ENCODE measurements at regions not wholly inside any gene's neighbourhood (a gene's known extent, or its start where the extent isn't known, plus 50 kb on each side); places are given as distances from the start of the nearest gene placed in this dataset.

GRCh38 chr15:85892232-85892631, 97.5 kb upstream of the KLHL25 start:
- H3K27me3 ChIP-seq, result peaks cover 44% of the 10 kb centered on the region
- H3K4me3 ChIP-seq, result no peak overlapping the region
- ATAC-seq, result no peak
- TF ChIP-seq CTCF (IDR thresholded peaks at IDR 0.05) (no peak), POLR2AphosphoS5 (IDR thresholded peaks at IDR 0.05) (no peak), EP300 (IDR thresholded peaks at IDR 0.05) (no peak), POLR2A (IDR thresholded peaks at IDR 0.05) (no peak)
- H3K4me1 ChIP-seq, result no peaks in the 10 kb centered on the region
- H3K36me3 ChIP-seq, result no peaks in the 10 kb centered on the region
- H3K9me3 ChIP-seq, result no peaks in the 10 kb centered on the region
- no peak overlapping the region for H3K27ac ChIP-seq
- 77 to 95% methylated on average over 3 of the region's 3 CpGs for WGBS, 2 donors (ENCODE audit: low coverage in 1 of 2)

GRCh38 chr15:85897207-85897894, 102.6 kb upstream of the KLHL25 start:
- ATAC-seq, result no peak
- Histone ChIP-seq H3K4me1 (no peaks in the 10 kb centered on the region), H3K4me3 (no peak overlapping the region), H3K27ac (no peak overlapping the region), H3K9me3 (no peaks in the 10 kb centered on the region), H3K36me3 (no peaks in the 10 kb centered on the region), H3K27me3 (peaks cover 54% of the 10 kb centered on the region)
- TF ChIP-seq CTCF (IDR thresholded peaks at IDR 0.05) (no peak), POLR2A (IDR thresholded peaks at IDR 0.05) (no peak), POLR2AphosphoS5 (IDR thresholded peaks at IDR 0.05) (no peak), EP300 (IDR thresholded peaks at IDR 0.05) (no peak)
- 61% methylated on average over 4 of the region's 4 CpGs; no CpG with 5 or more reads in 1 of the 2 donors for WGBS, 2 donors (ENCODE audit: low coverage in 1 of 2)

GRCh38 chr15:85897895-85898717, 103.4 kb upstream of the KLHL25 start:
- peaks cover 52% of the 10 kb centered on the region for H3K27me3 ChIP-seq
- no peak overlapping the region for H3K27ac ChIP-seq
- no peaks in the 10 kb centered on the region for H3K4me1 ChIP-seq
- no peak for TF ChIP-seq POLR2A (IDR thresholded peaks at IDR 0.05)
- TF ChIP-seq CTCF (IDR thresholded peaks at IDR 0.05), result no peak
- TF ChIP-seq POLR2AphosphoS5 (IDR thresholded peaks at IDR 0.05), result no peak
- TF ChIP-seq EP300 (IDR thresholded peaks at IDR 0.05), result no peak
- H3K36me3 ChIP-seq, result no peaks in the 10 kb centered on the region
- H3K4me3 ChIP-seq, result no peak overlapping the region
- no peaks in the 10 kb centered on the region for H3K9me3 ChIP-seq
- no peak for ATAC-seq
- 57 to 86% methylated on average over 3 to 4 of the region's 16 CpGs for WGBS, 2 donors (ENCODE audit: low coverage in 1 of 2)

- Histone ChIP-seq H3K27ac (no peak overlapping the region), H3K27me3 (peaks cover 34% of the 10 kb centered on the region), H3K9me3 (no peaks in the 10 kb centered on the region), H3K36me3 (no peaks in the 10 kb centered on the region), H3K4me1 (no peaks in the 10 kb centered on the region), H3K4me3 (no peak overlapping the region)
- ATAC-seq, result no peak
- WGBS, 2 donors (ENCODE audit: low coverage in 1 of 2), result 30 to 55% methylated on average over 2 to 9 of the region's 9 CpGs
- TF ChIP-seq CTCF (IDR thresholded peaks at IDR 0.05) (no peak), POLR2A (IDR thresholded peaks at IDR 0.05) (no peak), EP300 (IDR thresholded peaks at IDR 0.05) (no peak), POLR2AphosphoS5 (IDR thresholded peaks at IDR 0.05) (no peak)
Measured at GRCh38 chr15:85899927-85900326, 105.2 kb upstream of the KLHL25 start.
